IMR-90 (cell line): ENCODE measurements at regions not wholly inside any gene's neighbourhood (a gene's known extent, or its start where the extent isn't known, plus 50 kb on each side); places are given as distances from the start of the nearest gene placed in this dataset.
"Not testable (repeated sequence)": the region's sequence is repeated elsewhere in the genome, so short reads cannot be mapped to it uniquely, and the experiment has no call there.

Experiments
- ATAC-seq: fragments of 200-7000 bp; cut with Tn5 transposase; 2 replicates; pipeline ENCODE4 v1.9.1; 2020; ENCODE audit warnings: low read depth, mild to moderate bottlenecking, moderate library complexity
- BruUV-seq: library from RNA; stranded (reverse); fragments of 400-500 nt; replicated peaks from 2 replicates; lab custom pipeline; 2021; lab: Mats Ljungman, UMichigan
- CTCF ChIA-PET: fragments of 300-600 bp; formaldehyde crosslinking; extraction: SDS; loops from one replicate; lab custom pipeline; 2021; ENCODE audit warnings: antibody characterized with exemption; lab: Yijun Ruan, JAX
- POLR2A ChIA-PET: fragments of 300-600 bp; sonication (Branson Sonifier 250); formaldehyde crosslinking; loops from one replicate; lab custom pipeline; 2022; ENCODE audit warnings: antibody characterized with exemption; ENCODE audit not compliant: unreplicated experiment; lab: Charles Lee
- DNase-seq: peaks from one replicate; pipeline ENCODE4 v3.0.0; 2013
- H2AFZ ChIP-seq: replicated peaks from 2 replicates; pipeline ENCODE3; 2013; ENCODE audit warnings: low read length, mild to moderate bottlenecking; ENCODE audit not compliant: poor library complexity
- H2AK5ac ChIP-seq: 2 replicates; pipeline ENCODE4 v1.6.1; 2013; ENCODE audit warnings: low read depth, low read length, inconsistent platforms
- H2AK9ac ChIP-seq: replicated peaks from 2 replicates; pipeline ENCODE3; 2013; ENCODE audit warnings: mild to moderate bottlenecking, low read depth, low read length, moderate library complexity; ENCODE audit not compliant: poor library complexity
- H2BK120ac ChIP-seq: 2 replicates; pipeline ENCODE4 v1.6.1; 2013; ENCODE audit warnings: low read depth, low read length, inconsistent platforms
- H2BK15ac ChIP-seq: 3 replicates; pipeline ENCODE4 v1.6.1; 2013; ENCODE audit warnings: low read depth, low read length, inconsistent platforms
- H2BK20ac ChIP-seq: 2 replicates; pipeline ENCODE4 v1.6.1; 2013; ENCODE audit warnings: low read depth, mild to moderate bottlenecking, inconsistent platforms, low read length, moderate library complexity
- H2BK5ac ChIP-seq: 2 replicates; pipeline ENCODE4 v1.6.1; 2013; ENCODE audit warnings: mild to moderate bottlenecking, low read depth, low read length, inconsistent platforms; ENCODE audit not compliant: poor library complexity, severe bottlenecking
- H3K14ac ChIP-seq: replicated peaks from 2 replicates; pipeline ENCODE4 v1.6.1; 2013; ENCODE audit warnings: low read depth, low read length, inconsistent platforms
- H3K18ac ChIP-seq: 2 replicates; pipeline ENCODE4 v1.6.1; 2013; ENCODE audit warnings: low read depth, low read length, control low read depth
- H3K23ac ChIP-seq: 2 replicates; pipeline ENCODE4 v1.6.1; 2013; ENCODE audit warnings: low read depth, low read length, inconsistent platforms
- H3K27ac ChIP-seq: 2 replicates; pipeline ENCODE4 v1.5.1; 2013; ENCODE audit warnings: mild to moderate bottlenecking, control low read depth, low read length; ENCODE audit not compliant: insufficient read depth
- H3K27me3 ChIP-seq: 2 replicates; pipeline ENCODE4 v1.6.1; 2013; ENCODE audit warnings: low read length; ENCODE audit not compliant: control insufficient read depth, insufficient read depth
- H3K36me3 ChIP-seq: 2 replicates; pipeline ENCODE4 v1.6.1; 2013; ENCODE audit warnings: low read length, mixed read lengths; ENCODE audit not compliant: control insufficient read depth, insufficient read depth
- H3K4ac ChIP-seq: 2 replicates; pipeline ENCODE4 v1.6.1; 2013; ENCODE audit warnings: low read depth, low read length, inconsistent platforms
- H3K4me1 ChIP-seq: 2 replicates; pipeline ENCODE4 v1.6.1; 2013; ENCODE audit warnings: low read length, mixed read lengths; ENCODE audit not compliant: control insufficient read depth, insufficient read depth
- H3K4me2 ChIP-seq: 2 replicates; pipeline ENCODE4 v1.6.1; 2013; ENCODE audit warnings: low read depth, mild to moderate bottlenecking, control low read depth, low read length, moderate library complexity
- H3K4me3 ChIP-seq: 2 replicates; pipeline ENCODE4 v1.5.1; 2013; ENCODE audit warnings: low read depth, mild to moderate bottlenecking, control low read depth, low read length, moderate library complexity; ENCODE audit not compliant: insufficient read depth
- H3K56ac ChIP-seq: 2 replicates; pipeline ENCODE4 v1.6.1; 2013; ENCODE audit warnings: low read length, inconsistent platforms; ENCODE audit not compliant: insufficient read depth; ENCODE audit errors: extremely low read depth
- H3K79me1 ChIP-seq, 2 experiments: 2 replicates each; pipeline ENCODE4 v1.6.1; 2013; ENCODE audit warnings: low read length in 2 of 2, inconsistent platforms in 1 of 2, low read depth in 1 of 2
- H3K9ac ChIP-seq: 2 replicates; pipeline ENCODE4 v1.6.1; 2013; ENCODE audit warnings: low read depth, low read length, control low read depth
- H3K9me1 ChIP-seq: 2 replicates; pipeline ENCODE4 v1.6.1; 2013; ENCODE audit warnings: low read length, inconsistent platforms; ENCODE audit not compliant: insufficient read depth
- H3K9me3 ChIP-seq: 2 replicates; pipeline ENCODE4 v1.6.1; 2013; ENCODE audit warnings: low read length; ENCODE audit not compliant: control insufficient read depth, insufficient read depth
- H4K20me1 ChIP-seq: 2 replicates; pipeline ENCODE4 v1.6.1; 2013; ENCODE audit warnings: low read length, inconsistent platforms; ENCODE audit not compliant: insufficient read depth
- H4K5ac ChIP-seq: 2 replicates; pipeline ENCODE4 v1.6.1; 2013; ENCODE audit warnings: mild to moderate bottlenecking, low read depth, low read length, control low read depth
- H4K8ac ChIP-seq, 2 experiments: 2 replicates each; pipeline ENCODE4 v1.6.1; 2013; ENCODE audit warnings: low read depth in 2 of 2, low read length in 2 of 2, control low read depth in 1 of 2, inconsistent platforms in 1 of 2
- H4K91ac ChIP-seq: 2 replicates; pipeline ENCODE4 v1.6.1; 2013; ENCODE audit warnings: low read depth, low read length, inconsistent platforms; ENCODE audit not compliant: insufficient read depth
- WGBS, 2 experiments: methylation state at CpG; one replicate each; pipeline versions ENCODE4 v1.1.5 to v1.1.7; 2013; ENCODE audit warnings: missing lambda C conversion rate in 2 of 2; ENCODE audit not compliant: insufficient read length in 1 of 2; ENCODE audit errors: extremely low coverage in 2 of 2; 5-methylcytosine and 5-hydroxymethylcytosine counted together
- dilution Hi-C: fragments of 300-500 bp; cut with HindIII; formaldehyde crosslinking; loops from one replicate; pipeline ENCODE4 v1.14.3; 2018; ENCODE audit warnings: low sequenced_read_pairs; ENCODE audit not compliant: unreplicated experiment
- in situ Hi-C: fragments of 300-500 bp; cut with MboI; formaldehyde crosslinking; loops from 3 replicates; pipeline ENCODE4 v1.14.3; 2019; ENCODE audit warnings: low sequenced_read_pairs, inconsistent platforms, mixed read lengths
- intact Hi-C: fragments of 100-400 bp; cut with micrococcal nuclease; formaldehyde crosslinking; loops from 2 replicates; pipeline ENCODE4 v1.10.0; 2022

DNA sequence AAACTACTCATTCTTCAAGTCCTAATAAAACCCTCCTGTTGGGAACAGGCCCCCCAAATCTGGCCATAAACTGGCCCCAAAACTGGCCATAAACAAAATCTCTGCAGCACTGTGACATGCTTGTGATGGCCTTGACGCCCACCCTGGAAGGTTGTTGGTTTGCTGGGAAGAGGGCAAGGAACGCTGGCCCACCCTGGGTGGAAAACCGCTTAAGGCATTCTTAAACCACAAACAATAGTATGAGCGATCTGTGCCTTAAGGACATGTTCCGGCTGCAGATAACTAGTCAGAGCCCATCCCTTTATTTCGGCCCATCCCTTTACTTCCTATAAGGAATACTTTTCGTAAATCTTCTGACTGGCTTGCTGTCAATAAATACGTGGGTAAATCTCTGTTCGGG is 404.4 kb downstream of the METTL4 start:
- H2AK5ac ChIP-seq, intact Hi-C loops, H4K8ac ChIP-seq, H3K4me1 ChIP-seq, H3K36me3 ChIP-seq, H2BK5ac ChIP-seq, H3K4me2 ChIP-seq, dilution Hi-C loops, H2BK15ac ChIP-seq, H4K5ac ChIP-seq, H4K91ac ChIP-seq, H2AK9ac ChIP-seq, H3K79me1 ChIP-seq, in situ Hi-C loops, CTCF ChIA-PET, H2BK120ac ChIP-seq, H2BK20ac ChIP-seq, POLR2A ChIA-PET, H3K18ac ChIP-seq, ATAC-seq, H2AFZ ChIP-seq, H3K23ac ChIP-seq, H3K56ac ChIP-seq, H3K9ac ChIP-seq, H4K20me1 ChIP-seq, BruUV-seq, H3K9me1 ChIP-seq, H3K27ac ChIP-seq, H3K14ac ChIP-seq, H3K27me3 ChIP-seq, DNase-seq, H3K9me3 ChIP-seq, H3K4ac ChIP-seq, H3K4me3 ChIP-seq: not testable (repeated sequence)
- 30% methylated on average over 2 of the region's 9 CpGs; no CpG with 5 or more reads in 1 of the 2 experiments for WGBS, 2 experiments
